Activated CD4-positive, alpha-beta memory T cell treated with anti-CD3 and anti-CD28 coated beads for 36 hours (primary cell): ENCODE measurements at regions not wholly inside any gene's neighbourhood (a gene's known extent, or its start where the extent isn't known, plus 50 kb on each side); places are given as distances from the start of the nearest gene placed in this dataset.

Experiments
- CTCF ChIA-PET: fragments of 350-600 bp; sonication (Branson Sonifier 250); formaldehyde crosslinking; loops from one replicate; lab custom pipeline; 2021; ENCODE audit warnings: antibody characterized with exemption, inconsistent platforms; lab: Charles Lee
- POLR2A ChIA-PET: fragments of 350-600 bp; sonication (Branson Sonifier 250); formaldehyde crosslinking; loops from one replicate; lab custom pipeline; 2021; ENCODE audit warnings: antibody characterized with exemption; lab: Charles Lee
- DNase-seq: peaks from one replicate; pipeline ENCODE4 v3.0.0-alpha.2; 2020
- H3K27ac Mint-ChIP-seq: one replicate; pipeline ENCODE4 v1.8.0; 2021; ENCODE audit warnings: mixed read lengths
- H3K27me3 Mint-ChIP-seq: one replicate; pipeline ENCODE4 v1.8.0; 2021; ENCODE audit warnings: mixed read lengths
- H3K36me3 Mint-ChIP-seq: one replicate; pipeline ENCODE4 v1.8.0; 2021; ENCODE audit warnings: mixed read lengths
- H3K4me1 Mint-ChIP-seq: one replicate; pipeline ENCODE4 v1.8.0; 2021; ENCODE audit warnings: low read depth, mixed read lengths
- H3K4me3 Mint-ChIP-seq: one replicate; pipeline ENCODE4 v1.8.0; 2021; ENCODE audit warnings: mild to moderate bottlenecking, mixed read lengths
- H3K9me3 Mint-ChIP-seq: one replicate; pipeline ENCODE4 v1.8.0; 2021; ENCODE audit warnings: mixed read lengths
- intact Hi-C: fragments of 100-400 bp; cut with micrococcal nuclease; formaldehyde crosslinking; loops from one replicate; pipeline ENCODE4 v1.15.1; 2023

- no peaks in the 10 kb centered on the region for H3K4me1 Mint-ChIP-seq
- H3K36me3 Mint-ChIP-seq = no peaks in the 10 kb centered on the region
- POLR2A ChIA-PET = no interaction called here
- no peak overlapping the region for H3K27ac Mint-ChIP-seq
- H3K9me3 Mint-ChIP-seq = peaks cover 38% of the 10 kb centered on the region
- no peaks in the 10 kb centered on the region for H3K27me3 Mint-ChIP-seq
- no peak overlapping the region for H3K4me3 Mint-ChIP-seq
- CTCF ChIA-PET = no interaction called here
- intact Hi-C loops = no loop called here
- no peak for DNase-seq
Observed at GRCh38 chr7:68291710-68292109, 1295.1 kb downstream of the TYW1 start.

- Mint-ChIP-seq H3K4me1 (no peaks in the 10 kb centered on the region), H3K4me3 (no peak overlapping the region), H3K27me3 (no peaks in the 10 kb centered on the region), H3K27ac (no peak overlapping the region), H3K9me3 (peaks cover 41% of the 10 kb centered on the region), H3K36me3 (no peaks in the 10 kb centered on the region)
- DNase-seq = no peak
- intact Hi-C loops = no loop called here
- ChIA-PET CTCF (no interaction called here), POLR2A (no interaction called here)
Observed at GRCh38 chr7:68295386-68295785, 1298.8 kb downstream of the TYW1 start.

- Mint-ChIP-seq H3K27ac (no peak overlapping the region), H3K4me3 (no peak overlapping the region), H3K27me3 (no peaks in the 10 kb centered on the region), H3K36me3 (no peaks in the 10 kb centered on the region), H3K4me1 (no peaks in the 10 kb centered on the region), H3K9me3 (peaks cover 9% of the 10 kb centered on the region)
- DNase-seq = no peak
- CTCF ChIA-PET = no interaction called here
- POLR2A ChIA-PET = no interaction called here
- intact Hi-C loops = no loop called here
Observed at GRCh38 chr7:68304536-68304935, 1293.7 kb upstream of the AUTS2 start.

- intact Hi-C loops = no loop called here
- POLR2A ChIA-PET = no interaction called here
- Mint-ChIP-seq H3K9me3 (peaks cover 8% of the 10 kb centered on the region), H3K27ac (no peak overlapping the region), H3K4me1 (no peaks in the 10 kb centered on the region), H3K27me3 (no peaks in the 10 kb centered on the region), H3K4me3 (no peak overlapping the region), H3K36me3 (no peaks in the 10 kb centered on the region)
- no peak for DNase-seq
- CTCF ChIA-PET = no interaction called here
Observed at GRCh38 chr7:68306692-68307107, 1291.6 kb upstream of the AUTS2 start.

- DNase-seq = no peak
- H3K27ac Mint-ChIP-seq = no peak overlapping the region
- POLR2A ChIA-PET = no interaction called here
Observed at GRCh38 chr7:68309271-68309670, 1289.0 kb upstream of the AUTS2 start.

GRCh38 chr7:68309806-68310205 is 1288.5 kb upstream of the AUTS2 start:
- Mint-ChIP-seq H3K4me1 (no peaks in the 10 kb centered on the region), H3K9me3 (peaks cover 23% of the 10 kb centered on the region), H3K27me3 (no peaks in the 10 kb centered on the region), H3K4me3 (no peak overlapping the region), H3K36me3 (no peaks in the 10 kb centered on the region), H3K27ac (no peak overlapping the region)
- ChIA-PET CTCF (no interaction called here), POLR2A (no interaction called here)
- intact Hi-C loops = no loop called here
- no peak for DNase-seq

More at GRCh38 chr7:68309271-68309670, 1289.0 kb upstream of the AUTS2 start:
- Mint-ChIP-seq H3K36me3 (no peaks in the 10 kb centered on the region), H3K9me3 (peaks cover 22% of the 10 kb centered on the region), H3K4me1 (no peaks in the 10 kb centered on the region), H3K27me3 (no peaks in the 10 kb centered on the region), H3K4me3 (no peak overlapping the region)
- intact Hi-C loops = no loop called here
- CTCF ChIA-PET = no interaction called here

GRCh38 chr7:68311958-68312357 is 1286.3 kb upstream of the AUTS2 start:
- H3K9me3 Mint-ChIP-seq = peaks cover 29% of the 10 kb centered on the region
- no peaks in the 10 kb centered on the region for H3K27me3 Mint-ChIP-seq
- intact Hi-C loops = no loop called here
- POLR2A ChIA-PET = no interaction called here
- H3K27ac Mint-ChIP-seq = no peak overlapping the region
- no peak overlapping the region for H3K4me3 Mint-ChIP-seq
- CTCF ChIA-PET = no interaction called here
- DNase-seq = no peak
- no peaks in the 10 kb centered on the region for H3K36me3 Mint-ChIP-seq
- H3K4me1 Mint-ChIP-seq = no peaks in the 10 kb centered on the region

GRCh38 chr7:68313806-68314205 is 1284.5 kb upstream of the AUTS2 start:
- intact Hi-C loops = no loop called here
- H3K4me1 Mint-ChIP-seq = no peaks in the 10 kb centered on the region
- H3K27ac Mint-ChIP-seq = no peak overlapping the region
- ChIA-PET CTCF (no interaction called here), POLR2A (no interaction called here)
- H3K4me3 Mint-ChIP-seq = no peak overlapping the region
- H3K9me3 Mint-ChIP-seq = peaks cover 32% of the 10 kb centered on the region
- H3K36me3 Mint-ChIP-seq = no peaks in the 10 kb centered on the region
- no peak for DNase-seq
- no peaks in the 10 kb centered on the region for H3K27me3 Mint-ChIP-seq

GRCh38 chr7:68314208-68314607 is 1284.1 kb upstream of the AUTS2 start:
- no peaks in the 10 kb centered on the region for H3K27me3 Mint-ChIP-seq
- ChIA-PET CTCF (no interaction called here), POLR2A (no interaction called here)
- H3K36me3 Mint-ChIP-seq = no peaks in the 10 kb centered on the region
- H3K9me3 Mint-ChIP-seq = peaks cover 30% of the 10 kb centered on the region
- no peak overlapping the region for H3K27ac Mint-ChIP-seq
- intact Hi-C loops = no loop called here
- H3K4me3 Mint-ChIP-seq = no peak overlapping the region
- H3K4me1 Mint-ChIP-seq = no peaks in the 10 kb centered on the region
- DNase-seq = no peak

GRCh38 chr7:68317476-68317875 is 1280.8 kb upstream of the AUTS2 start:
- Mint-ChIP-seq H3K9me3 (peaks cover 24% of the 10 kb centered on the region), H3K27me3 (no peaks in the 10 kb centered on the region), H3K4me3 (no peak overlapping the region), H3K4me1 (no peaks in the 10 kb centered on the region), H3K27ac (no peak overlapping the region), H3K36me3 (no peaks in the 10 kb centered on the region)
- POLR2A ChIA-PET = no interaction called here
- CTCF ChIA-PET = no interaction called here
- no peak for DNase-seq
- intact Hi-C loops = no loop called here

GRCh38 chr7:68319061-68319460 is 1279.2 kb upstream of the AUTS2 start:
- Mint-ChIP-seq H3K4me3 (no peak overlapping the region), H3K9me3 (peaks cover 15% of the 10 kb centered on the region), H3K4me1 (no peaks in the 10 kb centered on the region), H3K27ac (no peak overlapping the region), H3K36me3 (no peaks in the 10 kb centered on the region), H3K27me3 (no peaks in the 10 kb centered on the region)
- no peak for DNase-seq
- ChIA-PET POLR2A (no interaction called here), CTCF (no interaction called here)
- intact Hi-C loops = no loop called here

GRCh38 chr7:68321076-68321639 is 1277.1 kb upstream of the AUTS2 start:
- Mint-ChIP-seq H3K4me1 (no peaks in the 10 kb centered on the region), H3K9me3 (peaks cover 16% of the 10 kb centered on the region), H3K36me3 (no peaks in the 10 kb centered on the region), H3K27me3 (no peaks in the 10 kb centered on the region), H3K4me3 (no peak overlapping the region), H3K27ac (no peak overlapping the region)
- intact Hi-C loops = no loop called here
- ChIA-PET CTCF (no interaction called here), POLR2A (no interaction called here)
- no peak for DNase-seq

GRCh38 chr7:68321776-68322496 is 1276.3 kb upstream of the AUTS2 start:
- Mint-ChIP-seq H3K27me3 (no peaks in the 10 kb centered on the region), H3K4me3 (no peak overlapping the region), H3K27ac (no peak overlapping the region), H3K4me1 (no peaks in the 10 kb centered on the region), H3K9me3 (peaks cover 17% of the 10 kb centered on the region), H3K36me3 (no peaks in the 10 kb centered on the region)
- ChIA-PET POLR2A (no interaction called here), CTCF (no interaction called here)
- intact Hi-C loops = no loop called here
- no peak for DNase-seq
